Stimulated activated CD4-positive, alpha-beta T cell treated with anti-CD3 and anti-CD28 coated beads, Interleukin-4, amount 100 ng/mL, for 48 hours (primary cell): ENCODE measurements at regions not wholly inside any gene's neighbourhood (a gene's known extent, or its start where the extent isn't known, plus 50 kb on each side); places are given as distances from the start of the nearest gene placed in this dataset.

Source experiments
- DNase-seq, 2 donors: peaks; one replicate each; pipeline ENCODE4 v3.0.0-alpha.2; 2020; ENCODE audit warnings: low read depth in 2 of 2

GRCh38 chr21:33155422-33155821, 74.3 kb upstream of the IFNAR2 start:
- DNase-seq: no peak

- no peak for DNase-seq
These were observed 72.4 kb upstream of the IFNAR2 start for GRCh38 chr21:33157303-33157702.

GRCh38 chr21:33158654-33159053, 71.1 kb upstream of the IFNAR2 start:
- no peak for DNase-seq

GRCh38 chr21:33162436-33162951, 67.2 kb upstream of the IFNAR2 start:
- DNase-seq: no peak

GRCh38 chr21:33168886-33169285, 60.9 kb upstream of the IFNAR2 start:
- no peak for DNase-seq

- no peak for DNase-seq
These were observed 60.4 kb upstream of the IFNAR2 start for GRCh38 chr21:33169359-33169758.

- DNase-seq: no peak
These were observed 58.0 kb upstream of the IFNAR2 start for GRCh38 chr21:33171616-33172169.

- no peak for DNase-seq
These were observed 55.0 kb upstream of the IFNAR2 start for GRCh38 chr21:33174756-33175155.
